Transverse colon (tissue), 4 donors: ENCODE measurements at regions not wholly inside any gene's neighbourhood (a gene's known extent, or its start where the extent isn't known, plus 50 kb on each side); places are given as distances from the start of the nearest gene placed in this dataset.

Experiments
- DNase-seq: peaks from one replicate; pipeline ENCODE4 v3.0.0-alpha.2; 2019
- H3K27ac ChIP-seq, 4 donors: fragments of 200-600 bp; sonication (generic); 2 replicates each; pipeline ENCODE4 v1.5.1; 2016 to 2018; ENCODE audit warnings: inconsistent platforms in 4 of 4
- H3K27me3 ChIP-seq: fragments of 200-600 bp; sonication (generic); 2 replicates; pipeline ENCODE4 v1.5.1; 2017; ENCODE audit warnings: inconsistent platforms
- H3K36me3 ChIP-seq, 4 donors: fragments of 200-600 bp; sonication (generic); 2 replicates each; pipeline ENCODE4 v1.5.1; 2017 to 2019; ENCODE audit warnings: inconsistent platforms in 4 of 4
- H3K4me1 ChIP-seq, 4 donors: fragments of 200-600 bp; sonication (generic); 2 replicates each; pipeline ENCODE4 v1.5.1; 2017 to 2020; ENCODE audit warnings: inconsistent platforms in 4 of 4
- H3K4me3 ChIP-seq, 4 donors: fragments of 200-600 bp; sonication (generic); 1 replicate in 1 of 4; 2 replicates in 3 of 4; pipeline versions ENCODE4 v1.5.1 to v1.6.1; 2017 to 2019; ENCODE audit warnings: inconsistent platforms in 4 of 4
- H3K9me3 ChIP-seq, 2 donors: fragments of 200-600 bp; sonication (generic); 2 replicates each; pipeline ENCODE4 v1.5.1; 2017 to 2019; ENCODE audit warnings: inconsistent platforms in 2 of 2
- CTCF ChIP-seq, 5 experiments: fragments of 200-600 bp in 3 of 5; fragments of 450-650 bp in 2 of 5; sonication (generic) in 3 of 5; IDR thresholded peaks; 1 replicate in 2 of 5; 2 replicates in 3 of 5; pipeline ENCODE4 v1.5.1; 2016 to 2017; ENCODE audit warnings: antibody characterized with exemption in 5 of 5, inconsistent platforms in 3 of 5, mild to moderate bottlenecking in 2 of 5, moderate library complexity in 1 of 5
- EP300 ChIP-seq: sonication (generic); formaldehyde crosslinking; IDR thresholded peaks from one replicate; pipeline ENCODE4 v1.6.1; 2017; ENCODE audit warnings: antibody characterized with exemption, low read depth
- POLR2A ChIP-seq: fragments of 450-650 bp; IDR thresholded peaks from one replicate; pipeline ENCODE4 v1.6.1; 2016; ENCODE audit warnings: antibody characterized with exemption, mild to moderate bottlenecking, moderate library complexity
- POLR2AphosphoS5 ChIP-seq, 3 donors: sonication (generic); formaldehyde crosslinking; IDR thresholded peaks; one replicate each; pipeline ENCODE4 v1.6.1; 2016; ENCODE audit warnings: antibody characterized with exemption in 3 of 3
- WGBS, 2 donors: methylation state at CpG; one replicate each; pipeline ENCODE4 v1.1.5; 2018; ENCODE audit warnings: low coverage in 1 of 2; 5-methylcytosine and 5-hydroxymethylcytosine counted together
- in situ Hi-C, 4 donors: fragments of 200-750 bp; cut with MboI; loops; one replicate each; pipeline versions ENCODE4 v1.15.0 to v1.15.1; 2017; ENCODE audit warnings: low sequenced_read_pairs in 3 of 4, low pct_ligation_motif_present in 1 of 4, low pct_unique_long_range_greater_than_20kb in 1 of 4
- intact Hi-C: fragments of 100-400 bp; cut with DNase I; formaldehyde crosslinking; loops from one replicate; pipeline ENCODE4 v1.15.1; 2023; ENCODE audit warnings: low total_unique reads

- TF ChIP-seq EP300 (no peak), POLR2A (no peak), CTCF (IDR thresholded peaks at IDR 0.05) (no peak), POLR2AphosphoS5 (IDR thresholded peaks at IDR 0.05) (no peak)
- H3K4me1 ChIP-seq: no peaks in the 10 kb centered on the region
- no peak for DNase-seq
- no peak overlapping the region for H3K27ac ChIP-seq
- H3K4me3 ChIP-seq: no peak overlapping the region
- no peaks in the 10 kb centered on the region for H3K27me3 ChIP-seq
- no peaks in the 10 kb centered on the region for H3K36me3 ChIP-seq
- H3K9me3 ChIP-seq: no peaks in the 10 kb centered on the region
- WGBS, 2 donors: 83 to 96% methylated on average over 3 of the region's 3 CpGs
- intact Hi-C loops: no loop called here
- in situ Hi-C loops: no loop called here
Measured at GRCh38 chr20:12511499-12511898, 497.3 kb upstream of the SPTLC3 start.

- in situ Hi-C loops: no loop called here
- H3K36me3 ChIP-seq: no peaks in the 10 kb centered on the region
- no peak for TF ChIP-seq POLR2AphosphoS5 (IDR thresholded peaks at IDR 0.05)
- no peak for TF ChIP-seq CTCF (IDR thresholded peaks at IDR 0.05)
- no peak for TF ChIP-seq POLR2A
- TF ChIP-seq EP300: no peak
- no peak overlapping the region for H3K27ac ChIP-seq
- no peak for DNase-seq
- WGBS, 2 donors: 42 to 65% methylated on average over 1 of the region's 1 CpG
- H3K27me3 ChIP-seq: no peaks in the 10 kb centered on the region
- H3K9me3 ChIP-seq: no peaks in the 10 kb centered on the region
- intact Hi-C loops: no loop called here
- H3K4me3 ChIP-seq: no peak overlapping the region
- no peaks in the 10 kb centered on the region for H3K4me1 ChIP-seq
Measured at GRCh38 chr20:12512755-12513154, 496.0 kb upstream of the SPTLC3 start.

- Histone ChIP-seq H3K9me3 (no peaks in the 10 kb centered on the region), H3K4me1 (no peaks in the 10 kb centered on the region), H3K4me3 (no peak overlapping the region), H3K36me3 (no peaks in the 10 kb centered on the region), H3K27ac (no peak overlapping the region), H3K27me3 (no peaks in the 10 kb centered on the region)
- intact Hi-C loops: no loop called here
- whole genome bisulfite sequencing, 2 donors: 79 to 89% methylated on average over 3 of the region's 3 CpGs
- TF ChIP-seq POLR2AphosphoS5 (IDR thresholded peaks at IDR 0.05) (no peak), EP300 (no peak), POLR2A (no peak), CTCF (IDR thresholded peaks at IDR 0.05) (no peak)
- in situ Hi-C loops: no loop called here
- no peak for DNase-seq
Measured at GRCh38 chr20:12528104-12528503, 480.7 kb upstream of the SPTLC3 start.

GRCh38 chr20:12528591-12529041 lies 480.2 kb upstream of the SPTLC3 start:
- intact Hi-C loops: no loop called here
- in situ Hi-C loops: no loop called here
- H3K4me3 ChIP-seq: no peak overlapping the region
- no peak for TF ChIP-seq POLR2AphosphoS5 (IDR thresholded peaks at IDR 0.05)
- TF ChIP-seq POLR2A: no peak
- no peak for TF ChIP-seq EP300
- H3K9me3 ChIP-seq: no peaks in the 10 kb centered on the region
- no peaks in the 10 kb centered on the region for H3K36me3 ChIP-seq
- 37 to 49% methylated on average over 2 to 3 of the region's 3 CpGs for WGBS, 2 donors
- no peaks in the 10 kb centered on the region for H3K27me3 ChIP-seq
- H3K4me1 ChIP-seq: no peaks in the 10 kb centered on the region
- no peak overlapping the region for H3K27ac ChIP-seq
- no peak for DNase-seq

GRCh38 chr20:12531626-12532025 lies 477.1 kb upstream of the SPTLC3 start:
- Histone ChIP-seq H3K9me3 (no peaks in the 10 kb centered on the region), H3K4me1 (no peaks in the 10 kb centered on the region), H3K27ac (no peak overlapping the region), H3K27me3 (no peaks in the 10 kb centered on the region), H3K4me3 (no peak overlapping the region), H3K36me3 (no peaks in the 10 kb centered on the region)
- intact Hi-C loops (no loop called here), in situ Hi-C loops (no loop called here)
- no peak for TF ChIP-seq CTCF (IDR thresholded peaks at IDR 0.05)
- no peak for TF ChIP-seq POLR2AphosphoS5 (IDR thresholded peaks at IDR 0.05)
- no peak for TF ChIP-seq EP300
- no peak for TF ChIP-seq POLR2A
- no peak for DNase-seq
